HG03066 (cell line): ENCODE measurements at regions not wholly inside any gene's neighbourhood (a gene's known extent, or its start where the extent isn't known, plus 50 kb on each side); places are given as distances from the start of the nearest gene placed in this dataset.

Experiments
- ATAC-seq: cut with Tn5 transposase; IDR thresholded peaks from one replicate; pipeline ENCODE4 v1.9.1; 2021; ENCODE audit warnings: low read depth; ENCODE audit not compliant: unreplicated experiment

DNA sequence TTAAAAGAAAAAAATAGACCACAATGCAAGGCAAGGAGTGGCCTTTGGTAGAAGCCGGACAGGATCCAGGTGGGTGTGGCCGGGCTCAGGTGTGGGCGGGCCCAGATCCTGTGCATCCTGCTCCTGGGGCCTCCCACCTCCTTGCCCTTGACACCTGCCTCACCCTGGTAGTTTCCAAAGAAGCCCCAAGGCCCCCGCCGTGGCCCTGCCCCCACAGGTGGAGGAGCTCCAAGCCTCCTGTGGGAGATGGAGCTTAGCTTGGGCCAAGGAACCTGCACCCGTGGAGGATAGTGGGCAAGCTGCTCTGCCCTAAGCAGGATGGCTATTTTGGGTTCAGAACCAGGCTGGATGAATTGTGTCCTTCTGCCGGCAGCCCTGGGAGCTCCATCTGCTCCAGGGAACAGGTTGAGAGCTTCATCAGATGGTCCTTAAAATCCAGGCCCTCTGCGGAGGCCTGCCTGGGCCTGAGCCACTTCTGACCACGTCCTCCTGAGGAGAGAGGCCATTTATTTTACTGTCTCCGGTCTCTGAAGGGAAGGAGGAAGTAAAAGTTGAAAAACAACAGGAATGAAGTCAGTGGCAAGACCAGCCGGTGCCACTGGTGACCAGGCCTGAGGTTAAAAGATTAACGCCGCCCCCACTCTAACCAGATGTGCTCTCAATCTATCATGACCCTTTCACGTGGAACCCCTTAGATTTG lies 53.9 kb upstream of the KLF13 start:
- no peak for ATAC-seq

GRCh38 chr15:31273258-31273941 lies 53.2 kb upstream of the KLF13 start:
- ATAC-seq, result no peak

DNA sequence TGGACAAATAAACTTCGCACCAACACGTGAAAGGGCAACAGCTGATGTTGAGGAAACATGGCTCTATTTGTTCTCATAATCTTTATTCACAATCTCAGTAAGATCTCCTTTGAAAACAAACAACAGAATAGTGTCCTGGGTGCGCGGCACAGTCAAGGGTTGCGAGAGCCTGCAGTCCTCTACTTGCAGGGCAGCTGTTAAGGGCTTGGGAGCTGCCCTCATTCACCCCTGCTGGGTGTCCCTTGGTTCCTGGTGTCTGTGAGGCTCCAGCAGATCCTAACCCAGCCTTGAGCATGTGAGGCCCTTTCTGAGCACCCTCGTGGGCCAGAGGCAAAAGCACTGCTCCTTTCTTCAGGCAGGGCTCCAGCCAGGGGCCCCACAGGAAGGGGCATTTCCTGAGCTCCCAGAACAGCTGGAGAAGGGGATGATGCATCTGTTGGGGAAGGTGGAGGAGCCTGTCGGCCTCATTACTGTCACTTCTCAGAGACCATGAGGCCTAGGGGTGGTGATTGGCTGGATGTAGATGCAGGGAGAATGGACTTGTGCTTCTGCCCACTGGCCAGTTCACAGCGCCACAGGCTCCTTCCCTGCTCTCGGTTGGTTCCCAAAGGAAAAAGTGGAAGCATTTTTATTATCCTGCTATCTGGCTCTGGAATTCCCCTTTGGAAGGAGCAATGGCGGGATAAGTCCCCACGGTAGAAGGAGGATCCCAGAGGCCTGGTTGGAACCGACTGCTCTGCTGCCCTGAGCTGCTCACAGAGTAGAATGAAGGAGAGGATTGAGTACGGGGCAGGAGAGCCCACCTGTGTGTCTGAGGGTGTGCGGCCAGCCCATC lies 51.9 kb upstream of the KLF13 start:
- no peak for ATAC-seq

GRCh38 chr15:31275331-31276262 lies 51.0 kb upstream of the KLF13 start:
- no peak for ATAC-seq

DNA sequence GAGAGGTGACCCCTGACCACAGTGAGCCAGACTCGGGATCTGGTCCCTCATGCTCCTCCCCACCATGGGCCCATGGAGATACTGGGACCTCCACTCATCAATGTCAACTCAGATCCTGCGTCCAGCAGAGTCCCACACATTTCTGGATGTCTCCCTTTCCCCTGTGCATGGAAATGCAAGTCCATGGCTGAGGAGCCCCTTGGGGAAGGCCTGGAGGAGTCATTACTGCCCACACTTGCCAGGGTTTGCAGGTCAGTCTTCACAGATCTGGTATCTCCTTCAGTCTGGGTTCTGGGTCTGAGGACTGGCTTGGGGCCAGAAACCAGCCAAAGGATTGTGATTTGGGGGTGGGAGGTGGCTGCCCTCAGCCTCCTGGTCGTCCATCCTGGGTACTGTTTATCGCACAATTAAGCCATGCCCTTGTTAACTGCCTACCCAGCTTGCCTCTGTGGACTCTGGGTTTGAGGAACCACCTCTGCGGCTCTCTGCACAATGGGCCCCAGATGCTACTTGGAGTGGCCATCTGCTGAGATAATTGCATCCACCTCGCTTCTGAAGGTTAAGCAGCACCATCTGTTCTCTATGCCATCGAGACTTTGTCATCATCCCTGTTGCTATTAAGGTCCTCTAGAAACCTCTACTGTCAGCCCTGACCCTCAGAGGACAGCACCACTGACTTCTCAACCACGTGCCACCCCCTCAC lies 49.9 kb upstream of the KLF13 start:
- no peak for ATAC-seq
